GM19372 (cell line): ENCODE measurements at regions not wholly inside any gene's neighbourhood (a gene's known extent, or its start where the extent isn't known, plus 50 kb on each side); places are given as distances from the start of the nearest gene placed in this dataset.
"Not testable (repeated sequence)": the region's sequence is repeated elsewhere in the genome, so short reads cannot be mapped to it uniquely, and the experiment has no call there.

ENCODE experiments used
- ATAC-seq: cut with Tn5 transposase; IDR thresholded peaks from one replicate; pipeline ENCODE4 v1.9.1; 2021; ENCODE audit warnings: mild to moderate bottlenecking, low read depth, moderate library complexity; ENCODE audit not compliant: unreplicated experiment

- no peak for ATAC-seq
Observed at GRCh38 chr5:81834021-81834660, 83.2 kb upstream of the SSBP2 start.

- no peak for ATAC-seq
Observed at GRCh38 chr5:81830596-81830995, 79.7 kb upstream of the SSBP2 start.

- no peak for ATAC-seq
Observed at GRCh38 chr5:81829242-81829641, 78.3 kb upstream of the SSBP2 start.

- ATAC-seq = no peak
Observed at GRCh38 chr5:81827500-81827899, 76.6 kb upstream of the SSBP2 start.

GRCh38 chr5:81826128-81826527, 75.2 kb upstream of the SSBP2 start:
- no peak for ATAC-seq

- no peak for ATAC-seq
Observed at GRCh38 chr5:81825237-81825636, 74.3 kb upstream of the SSBP2 start.

GRCh38 chr5:81823736-81824135, 72.8 kb upstream of the SSBP2 start:
- ATAC-seq = not testable (repeated sequence)

GRCh38 chr5:81820863-81821262, 70.0 kb upstream of the SSBP2 start:
- no peak for ATAC-seq

GRCh38 chr5:81820318-81820636, 69.4 kb upstream of the SSBP2 start:
- no peak for ATAC-seq

- no peak for ATAC-seq
Observed at GRCh38 chr5:81819556-81820317, 68.8 kb upstream of the SSBP2 start.

GRCh38 chr5:81817980-81818379, 67.1 kb upstream of the SSBP2 start:
- no peak for ATAC-seq

GRCh38 chr5:81817086-81817485, 66.2 kb upstream of the SSBP2 start:
- no peak for ATAC-seq

- ATAC-seq = no peak
Observed at GRCh38 chr5:81815321-81815720, 64.4 kb upstream of the SSBP2 start.

GRCh38 chr5:81808106-81808505, 57.2 kb upstream of the SSBP2 start:
- no peak for ATAC-seq

- no peak for ATAC-seq
Observed at GRCh38 chr5:81805086-81805485, 54.2 kb upstream of the SSBP2 start.

- no peak for ATAC-seq
Observed at GRCh38 chr5:81803812-81804211, 52.9 kb upstream of the SSBP2 start.

GRCh38 chr5:81802625-81803024, 51.7 kb upstream of the SSBP2 start:
- no peak for ATAC-seq

GRCh38 chr5:81802020-81802419, 51.1 kb upstream of the SSBP2 start:
- no peak for ATAC-seq

- no peak for ATAC-seq
Observed at GRCh38 chr5:81800797-81801196, 49.9 kb upstream of the SSBP2 start.
